Psoas muscle (tissue), 7 donors: ENCODE measurements at regions not wholly inside any gene's neighbourhood (a gene's known extent, or its start where the extent isn't known, plus 50 kb on each side); places are given as distances from the start of the nearest gene placed in this dataset.

ENCODE experiments used
- ATAC-seq, 4 donors: fragments of 200-7000 bp; cut with Tn5 transposase; one replicate each; pipeline ENCODE4 v1.9.1; 2020; ENCODE audit warnings: moderate library complexity in 3 of 4, mild to moderate bottlenecking in 2 of 4
- DNase-seq, 2 donors: peaks; one replicate each; pipeline ENCODE4 v3.0.0-alpha.2; 2020
- H3K27ac ChIP-seq: fragments of 200-600 bp; one replicate; pipeline ENCODE4 v1.8.0; 2022
- H3K27me3 ChIP-seq, 3 donors: fragments of 200-600 bp in 1 of 3; one replicate each; pipeline versions ENCODE4 v1.6.1 to v1.8.0; 2013 to 2022; ENCODE audit warnings: low read length in 2 of 3, mild to moderate bottlenecking in 2 of 3, moderate library complexity in 1 of 3; ENCODE audit not compliant: insufficient read depth in 3 of 3
- H3K36me3 ChIP-seq, 2 donors: fragments of 200-600 bp in 1 of 2; one replicate each; pipeline versions ENCODE4 v1.6.1 to v1.8.0; 2013 to 2022; ENCODE audit warnings: low read depth in 1 of 2, mild to moderate bottlenecking in 1 of 2, moderate library complexity in 1 of 2; ENCODE audit not compliant: insufficient read depth in 1 of 2
- H3K4me1 ChIP-seq: fragments of 200-600 bp; one replicate; pipeline ENCODE4 v1.8.0; 2022
- H3K4me3 ChIP-seq: fragments of 200-600 bp; one replicate; pipeline ENCODE4 v1.8.0; 2022; ENCODE audit warnings: mild to moderate bottlenecking
- H3K9me3 ChIP-seq: fragments of 200-600 bp; one replicate; pipeline ENCODE4 v1.8.0; 2022
- WGBS, 3 donors: extraction: QIAGEN DNeasy Blood & Tissue Kit; methylation state at CpG; one replicate each; pipeline versions ENCODE4 v1.1.6 to v1.1.7; 2013; 5-methylcytosine and 5-hydroxymethylcytosine counted together
- intact Hi-C, 2 donors: fragments of 100-400 bp; cut with DNase I; formaldehyde crosslinking; loops; one replicate each; pipeline versions ENCODE4 v1.11.0 to v1.14.2; 2022
- TF ChIP-seq, protein P1 (sequence below): fragments of 200-600 bp; IDR thresholded peaks from one replicate; pipeline ENCODE4 v1.8.0; 2022; ENCODE audit warnings: antibody characterized with exemption
- donor health status: healthy with polysubstance abuse.
- donor health status: DM: no; HTN: no; CAD: no; lungs with moderate emphysema.
- donor health status: Bipolar disorder and iron deficiency.
- donor health status: healthy.
- donor health status: DM: yes; HTN: yes; CAD: no.
- donor health status: DM: no; HTN: no; CAD: no.
- donor health status: DM: yes; HTN: yes; CAD: no.

DNA sequence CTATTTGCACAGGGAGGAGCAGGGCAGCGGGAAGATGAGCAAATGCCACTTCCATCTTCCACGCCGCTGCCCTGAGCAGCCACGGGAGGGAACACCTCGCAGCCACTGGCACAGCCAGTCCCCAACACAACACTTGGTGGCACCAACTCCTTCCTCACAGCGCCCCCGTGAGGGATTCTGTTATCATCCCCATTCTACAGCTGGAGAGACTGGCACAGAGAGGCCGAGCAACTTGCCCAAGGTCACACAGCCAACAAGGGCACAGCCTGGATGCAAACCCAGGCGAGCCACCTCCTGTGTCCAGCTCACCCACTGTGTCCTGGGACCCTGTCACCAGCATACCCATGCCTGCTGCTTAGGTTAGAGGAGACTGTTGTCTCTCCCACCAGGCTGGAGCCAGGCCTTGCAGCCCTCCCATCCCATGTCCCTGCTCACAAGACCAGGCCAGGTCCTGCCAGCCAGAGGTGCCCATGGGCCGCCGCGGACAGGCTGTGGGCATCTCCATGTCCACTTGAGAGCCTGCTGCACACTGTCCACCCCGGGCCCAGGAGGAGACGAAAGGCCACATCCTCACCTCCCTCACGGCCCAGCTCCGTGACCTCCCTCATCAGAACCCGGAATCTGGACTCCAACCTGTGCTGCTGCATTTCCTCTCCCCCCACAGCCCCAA is 57.0 kb downstream of the NCOR2 start:
- H3K9me3 ChIP-seq = no peaks in the 10 kb centered on the region
- peak overlapping the region; percentile 84 for H3K27ac ChIP-seq
- ATAC-seq = peak; percentile 39 to 72 (median 58)
- H3K4me3 ChIP-seq = no peak overlapping the region
- no peaks in the 10 kb centered on the region for H3K36me3 ChIP-seq
- TF ChIP-seq, protein P1, sequence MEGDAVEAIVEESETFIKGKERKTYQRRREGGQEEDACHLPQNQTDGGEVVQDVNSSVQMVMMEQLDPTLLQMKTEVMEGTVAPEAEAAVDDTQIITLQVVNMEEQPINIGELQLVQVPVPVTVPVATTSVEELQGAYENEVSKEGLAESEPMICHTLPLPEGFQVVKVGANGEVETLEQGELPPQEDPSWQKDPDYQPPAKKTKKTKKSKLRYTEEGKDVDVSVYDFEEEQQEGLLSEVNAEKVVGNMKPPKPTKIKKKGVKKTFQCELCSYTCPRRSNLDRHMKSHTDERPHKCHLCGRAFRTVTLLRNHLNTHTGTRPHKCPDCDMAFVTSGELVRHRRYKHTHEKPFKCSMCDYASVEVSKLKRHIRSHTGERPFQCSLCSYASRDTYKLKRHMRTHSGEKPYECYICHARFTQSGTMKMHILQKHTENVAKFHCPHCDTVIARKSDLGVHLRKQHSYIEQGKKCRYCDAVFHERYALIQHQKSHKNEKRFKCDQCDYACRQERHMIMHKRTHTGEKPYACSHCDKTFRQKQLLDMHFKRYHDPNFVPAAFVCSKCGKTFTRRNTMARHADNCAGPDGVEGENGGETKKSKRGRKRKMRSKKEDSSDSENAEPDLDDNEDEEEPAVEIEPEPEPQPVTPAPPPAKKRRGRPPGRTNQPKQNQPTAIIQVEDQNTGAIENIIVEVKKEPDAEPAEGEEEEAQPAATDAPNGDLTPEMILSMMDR = peak; percentile 45
- intact Hi-C loops = loop anchor here (5.0 to 10.0 kb wide), 3 partner anchors 53 to 257 kb away; no protein-coding TSS in a partner anchor
- H3K4me1 ChIP-seq = peaks cover 87% of the 10 kb centered on the region
- WGBS, 3 donors = 63 to 73% (median 63%) methylated on average over 17 of the region's 17 CpGs
- no peaks in the 10 kb centered on the region for H3K27me3 ChIP-seq
- DNase-seq = peak; percentile 53 to 80

DNA sequence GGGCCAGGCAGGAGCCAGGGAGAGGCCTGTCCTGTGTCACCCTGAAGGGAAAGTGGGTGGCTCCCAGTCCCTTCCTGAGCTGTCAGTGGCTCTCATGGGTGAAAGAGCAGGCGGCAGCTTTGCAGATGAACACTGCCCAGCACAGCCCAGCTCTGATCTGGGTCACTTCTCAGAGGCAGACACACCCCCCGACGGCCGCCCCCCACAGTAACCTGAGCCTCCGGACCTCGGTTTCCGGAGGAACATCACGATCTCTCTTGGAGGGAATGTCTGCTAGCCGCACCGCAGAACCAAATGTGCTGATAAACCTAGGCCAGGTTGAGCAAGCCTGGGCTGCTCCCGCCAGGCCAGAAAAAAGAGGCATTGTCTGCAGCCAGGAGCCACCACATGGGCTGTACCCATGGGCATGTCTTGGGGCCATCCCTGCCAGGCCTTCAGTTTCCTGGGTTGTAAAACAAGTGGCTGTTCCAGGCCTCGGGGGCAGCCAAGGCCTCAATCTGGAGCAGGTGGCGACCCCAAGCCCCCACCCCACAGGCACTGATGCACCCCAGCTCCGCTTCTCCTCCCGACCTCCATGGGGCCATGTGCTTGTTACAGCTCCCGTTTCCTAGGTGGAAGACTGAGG is 57.6 kb downstream of the NCOR2 start:
- H3K27me3 ChIP-seq = no peaks in the 10 kb centered on the region
- ATAC-seq = peak; percentile 80 to 90 (median 89)
- DNase-seq = peak; percentile 88 to 95
- peak overlapping the region; percentile 32 for H3K4me3 ChIP-seq
- intact Hi-C loops = loop anchor here (5.0 to 10.0 kb wide), 3 partner anchors 52 to 258 kb away; no protein-coding TSS in a partner anchor
- H3K4me1 ChIP-seq = peaks cover 87% of the 10 kb centered on the region
- peak overlapping the region; percentile 84 for H3K27ac ChIP-seq
- H3K9me3 ChIP-seq = no peaks in the 10 kb centered on the region
- TF ChIP-seq, protein P1 = no peak
- WGBS, 3 donors = 8 to 19% (median 16%) methylated on average over 16 of the region's 16 CpGs
- no peaks in the 10 kb centered on the region for H3K36me3 ChIP-seq

DNA sequence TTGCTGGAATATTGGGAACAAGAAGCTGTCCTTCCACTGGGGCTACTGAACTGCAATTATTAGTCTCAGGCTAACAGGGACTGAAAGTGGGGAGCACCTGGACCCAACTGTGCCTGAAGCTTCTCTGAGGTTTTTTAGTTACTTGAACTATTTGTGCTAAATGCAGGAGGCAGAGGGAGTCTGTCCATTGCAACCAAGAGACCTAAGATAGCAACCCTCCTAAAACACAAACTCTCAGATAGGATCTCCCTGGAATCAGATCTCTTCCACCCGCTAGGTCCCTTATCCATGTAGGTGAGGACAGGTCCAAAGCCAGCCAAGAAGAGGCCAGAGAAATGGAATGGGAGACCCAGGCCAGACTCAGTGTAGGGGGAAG is 58.1 kb downstream of the NCOR2 start:
- TF ChIP-seq, protein P1 = no peak
- intact Hi-C loops = no loop called here
- no peak for ATAC-seq
- H3K36me3 ChIP-seq = no peaks in the 10 kb centered on the region
- H3K4me1 ChIP-seq = peaks cover 90% of the 10 kb centered on the region
- no peak for DNase-seq
- WGBS, 3 donors = 17 to 84% (median 23%) methylated on average over 1 of the region's 1 CpG
- H3K27me3 ChIP-seq = no peaks in the 10 kb centered on the region
- peak overlapping the region; percentile 32 for H3K4me3 ChIP-seq
- peak overlapping the region; percentile 84 for H3K27ac ChIP-seq
- H3K9me3 ChIP-seq = no peaks in the 10 kb centered on the region

DNA sequence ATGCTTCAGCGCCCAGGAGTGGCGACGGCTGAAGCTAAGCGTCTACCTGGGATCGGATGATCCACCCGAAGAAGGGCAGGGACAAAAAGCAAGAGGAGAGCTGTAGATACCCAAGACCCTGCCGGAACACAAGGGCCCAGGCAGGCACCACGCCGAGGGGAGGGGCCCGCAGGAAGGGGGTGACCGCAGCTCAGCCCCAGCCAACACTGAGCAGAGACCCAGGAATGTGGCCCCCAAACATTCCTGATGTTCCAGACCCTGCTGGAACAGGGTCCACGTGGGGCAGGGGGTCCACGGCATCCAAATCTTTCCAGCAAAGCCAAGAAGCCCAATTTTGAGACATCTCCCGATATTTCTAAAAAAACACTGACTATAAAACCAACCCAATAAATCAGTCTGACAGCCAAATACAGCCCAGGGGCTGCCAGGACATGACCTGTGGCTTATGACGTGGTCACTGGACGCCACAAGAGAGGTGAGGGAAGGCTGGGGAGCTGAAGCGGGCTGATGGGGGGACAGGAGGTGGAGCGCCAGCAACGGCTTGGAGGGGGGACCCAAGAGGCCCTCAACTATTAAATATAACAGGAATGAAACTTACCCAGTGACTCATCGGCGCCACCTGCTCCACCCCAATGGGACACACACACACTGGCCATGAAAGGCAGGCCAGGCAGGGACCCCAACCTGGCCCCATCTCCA is 58.9 kb downstream of the NCOR2 start:
- ATAC-seq (peak in 3 of 4 donors; percentile 1 to 30 (median 10)), DNase-seq (peak; percentile 51 to 71)
- Histone ChIP-seq H3K9me3 (no peaks in the 10 kb centered on the region), H3K36me3 (no peaks in the 10 kb centered on the region), H3K4me3 (peak overlapping the region; percentile 32), H3K27me3 (no peaks in the 10 kb centered on the region), H3K27ac (peak overlapping the region; percentile 84), H3K4me1 (peaks cover 82% of the 10 kb centered on the region)
- WGBS, 3 donors = 59 to 69% (median 59%) methylated on average over 21 of the region's 21 CpGs
- TF ChIP-seq, protein P1 = no peak
- intact Hi-C loops = no loop called here
